Activated CD4-positive, alpha-beta memory T cell treated with anti-CD3 and anti-CD28 coated beads, Interleukin-2, amount 10 ng/mL, durations not matched to agents 7 days and 5 days (primary cell): ENCODE measurements at regions not wholly inside any gene's neighbourhood (a gene's known extent, or its start where the extent isn't known, plus 50 kb on each side); places are given as distances from the start of the nearest gene placed in this dataset.

Source experiments
- CTCF ChIA-PET: fragments of 350-600 bp; sonication (Branson Sonifier 250); formaldehyde crosslinking; loops from one replicate; lab custom pipeline; 2021; ENCODE audit warnings: antibody characterized with exemption, inconsistent platforms; lab: Charles Lee
- POLR2A ChIA-PET: fragments of 350-600 bp; sonication (Branson Sonifier 250); formaldehyde crosslinking; loops from one replicate; lab custom pipeline; 2021; ENCODE audit warnings: antibody characterized with exemption; lab: Charles Lee
- DNase-seq: peaks from one replicate; pipeline ENCODE4 v3.0.0-alpha.2; 2020
- H3K27ac Mint-ChIP-seq: one replicate; pipeline ENCODE4 v1.8.0; 2021; ENCODE audit warnings: mild to moderate bottlenecking, mixed read lengths
- H3K27me3 Mint-ChIP-seq: one replicate; pipeline ENCODE4 v1.8.0; 2021; ENCODE audit warnings: mixed read lengths
- H3K36me3 Mint-ChIP-seq: one replicate; pipeline ENCODE4 v1.8.0; 2021; ENCODE audit warnings: low read depth, mixed read lengths
- H3K4me1 Mint-ChIP-seq: one replicate; pipeline ENCODE4 v1.8.0; 2021; ENCODE audit warnings: mixed read lengths
- H3K4me3 Mint-ChIP-seq: one replicate; pipeline ENCODE4 v1.8.0; 2021; ENCODE audit warnings: mild to moderate bottlenecking, mixed read lengths
- H3K9me3 Mint-ChIP-seq: one replicate; pipeline ENCODE4 v1.8.0; 2021; ENCODE audit warnings: mixed read lengths

GRCh38 chr1:163799190-163799805 lies 477.5 kb downstream of the NUF2 start:
- no peak overlapping the region for H3K4me3 Mint-ChIP-seq
- no peak for DNase-seq
- H3K27me3 Mint-ChIP-seq: no peaks in the 10 kb centered on the region
- H3K4me1 Mint-ChIP-seq: no peaks in the 10 kb centered on the region
- H3K27ac Mint-ChIP-seq: no peak overlapping the region
- CTCF ChIA-PET: no interaction called here
- no peaks in the 10 kb centered on the region for H3K36me3 Mint-ChIP-seq
- POLR2A ChIA-PET: no interaction called here
- H3K9me3 Mint-ChIP-seq: peaks cover 2% of the 10 kb centered on the region

- ChIA-PET CTCF (no interaction called here), POLR2A (no interaction called here)
- H3K4me1 Mint-ChIP-seq: no peaks in the 10 kb centered on the region
- no peak overlapping the region for H3K4me3 Mint-ChIP-seq
- no peaks in the 10 kb centered on the region for H3K36me3 Mint-ChIP-seq
- no peak overlapping the region for H3K27ac Mint-ChIP-seq
- no peaks in the 10 kb centered on the region for H3K27me3 Mint-ChIP-seq
- H3K9me3 Mint-ChIP-seq: peaks cover 2% of the 10 kb centered on the region
- DNase-seq: no peak
Measured at GRCh38 chr1:163807331-163808049, 485.7 kb downstream of the NUF2 start.

- H3K27me3 Mint-ChIP-seq: no peaks in the 10 kb centered on the region
- no peak overlapping the region for H3K27ac Mint-ChIP-seq
- no peaks in the 10 kb centered on the region for H3K4me1 Mint-ChIP-seq
- CTCF ChIA-PET: no interaction called here
- no peaks in the 10 kb centered on the region for H3K36me3 Mint-ChIP-seq
- no peak for DNase-seq
- peaks cover 5% of the 10 kb centered on the region for H3K9me3 Mint-ChIP-seq
- no peak overlapping the region for H3K4me3 Mint-ChIP-seq
- POLR2A ChIA-PET: no interaction called here
Measured at GRCh38 chr1:163813251-163813650, 491.5 kb downstream of the NUF2 start.

GRCh38 chr1:163820226-163820625 lies 498.5 kb downstream of the NUF2 start:
- POLR2A ChIA-PET: no interaction called here

GRCh38 chr1:163820766-163821165 lies 499.0 kb downstream of the NUF2 start:
- POLR2A ChIA-PET: no interaction called here
- Mint-ChIP-seq H3K27ac (no peak overlapping the region), H3K36me3 (no peaks in the 10 kb centered on the region), H3K4me3 (no peak overlapping the region), H3K4me1 (no peaks in the 10 kb centered on the region), H3K27me3 (no peaks in the 10 kb centered on the region), H3K9me3 (peaks cover 2% of the 10 kb centered on the region)
- CTCF ChIA-PET: no interaction called here
- no peak for DNase-seq

More at GRCh38 chr1:163820226-163820625, 498.5 kb downstream of the NUF2 start:
- DNase-seq: no peak
- CTCF ChIA-PET: no interaction called here
- H3K4me1 Mint-ChIP-seq: no peaks in the 10 kb centered on the region
- no peak overlapping the region for H3K27ac Mint-ChIP-seq
- peaks cover 2% of the 10 kb centered on the region for H3K9me3 Mint-ChIP-seq
- no peaks in the 10 kb centered on the region for H3K27me3 Mint-ChIP-seq
- no peak overlapping the region for H3K4me3 Mint-ChIP-seq
- no peaks in the 10 kb centered on the region for H3K36me3 Mint-ChIP-seq

GRCh38 chr1:163821679-163822078 lies 499.9 kb downstream of the NUF2 start:
- ChIA-PET CTCF (no interaction called here), POLR2A (no interaction called here)
- Mint-ChIP-seq H3K4me3 (no peak overlapping the region), H3K9me3 (peaks cover 2% of the 10 kb centered on the region), H3K4me1 (no peaks in the 10 kb centered on the region), H3K36me3 (no peaks in the 10 kb centered on the region), H3K27me3 (no peaks in the 10 kb centered on the region), H3K27ac (no peak overlapping the region)
- DNase-seq: no peak

- Mint-ChIP-seq H3K27ac (no peak overlapping the region), H3K9me3 (peaks cover 2% of the 10 kb centered on the region), H3K36me3 (no peaks in the 10 kb centered on the region), H3K27me3 (no peaks in the 10 kb centered on the region), H3K4me3 (no peak overlapping the region), H3K4me1 (no peaks in the 10 kb centered on the region)
- POLR2A ChIA-PET: no interaction called here
- CTCF ChIA-PET: no interaction called here
- no peak for DNase-seq
Measured at GRCh38 chr1:163823017-163823416, 501.3 kb downstream of the NUF2 start.

- Mint-ChIP-seq H3K4me1 (no peaks in the 10 kb centered on the region), H3K4me3 (no peak overlapping the region), H3K27me3 (no peaks in the 10 kb centered on the region), H3K36me3 (no peaks in the 10 kb centered on the region), H3K27ac (no peak overlapping the region), H3K9me3 (peaks cover 5% of the 10 kb centered on the region)
- no peak for DNase-seq
- ChIA-PET POLR2A (no interaction called here), CTCF (no interaction called here)
Measured at GRCh38 chr1:163824006-163824405, 502.3 kb downstream of the NUF2 start.

GRCh38 chr1:163824490-163824889 lies 502.7 kb downstream of the NUF2 start:
- CTCF ChIA-PET: no interaction called here
- POLR2A ChIA-PET: no interaction called here
- H3K36me3 Mint-ChIP-seq: no peaks in the 10 kb centered on the region
- DNase-seq: no peak
- H3K4me1 Mint-ChIP-seq: no peaks in the 10 kb centered on the region
- no peaks in the 10 kb centered on the region for H3K27me3 Mint-ChIP-seq
- H3K4me3 Mint-ChIP-seq: no peak overlapping the region
- no peak overlapping the region for H3K27ac Mint-ChIP-seq
- H3K9me3 Mint-ChIP-seq: peaks cover 5% of the 10 kb centered on the region

- no peak overlapping the region for H3K27ac Mint-ChIP-seq
- no peak overlapping the region for H3K4me3 Mint-ChIP-seq
- ChIA-PET POLR2A (no interaction called here), CTCF (no interaction called here)
- no peak for DNase-seq
- peaks cover 5% of the 10 kb centered on the region for H3K9me3 Mint-ChIP-seq
- no peaks in the 10 kb centered on the region for H3K27me3 Mint-ChIP-seq
- H3K4me1 Mint-ChIP-seq: no peaks in the 10 kb centered on the region
- H3K36me3 Mint-ChIP-seq: no peaks in the 10 kb centered on the region
Measured at GRCh38 chr1:163826500-163826899, 504.7 kb downstream of the NUF2 start.

- peaks cover 4% of the 10 kb centered on the region for H3K9me3 Mint-ChIP-seq
- DNase-seq: no peak
- H3K36me3 Mint-ChIP-seq: no peaks in the 10 kb centered on the region
- no peaks in the 10 kb centered on the region for H3K4me1 Mint-ChIP-seq
- H3K4me3 Mint-ChIP-seq: no peak overlapping the region
- ChIA-PET POLR2A (no interaction called here), CTCF (no interaction called here)
- no peak overlapping the region for H3K27ac Mint-ChIP-seq
- H3K27me3 Mint-ChIP-seq: no peaks in the 10 kb centered on the region
Measured at GRCh38 chr1:163834778-163835177, 513.0 kb downstream of the NUF2 start.

GRCh38 chr1:163836481-163836880 lies 514.7 kb downstream of the NUF2 start:
- CTCF ChIA-PET: no interaction called here

GRCh38 chr1:163837206-163837605 lies 515.5 kb downstream of the NUF2 start:
- no peak for DNase-seq
- Mint-ChIP-seq H3K9me3 (peaks cover 4% of the 10 kb centered on the region), H3K27ac (no peak overlapping the region), H3K4me1 (no peaks in the 10 kb centered on the region), H3K36me3 (no peaks in the 10 kb centered on the region), H3K27me3 (no peaks in the 10 kb centered on the region), H3K4me3 (no peak overlapping the region)
- ChIA-PET POLR2A (no interaction called here), CTCF (no interaction called here)

More at GRCh38 chr1:163836481-163836880, 514.7 kb downstream of the NUF2 start:
- Mint-ChIP-seq H3K27me3 (no peaks in the 10 kb centered on the region), H3K27ac (no peak overlapping the region), H3K36me3 (no peaks in the 10 kb centered on the region), H3K4me1 (no peaks in the 10 kb centered on the region), H3K9me3 (peaks cover 4% of the 10 kb centered on the region), H3K4me3 (no peak overlapping the region)
- POLR2A ChIA-PET: no interaction called here
- no peak for DNase-seq

GRCh38 chr1:163842571-163842970 lies 520.8 kb downstream of the NUF2 start:
- H3K27ac Mint-ChIP-seq: no peak overlapping the region
- no peak for DNase-seq
- H3K4me1 Mint-ChIP-seq: no peaks in the 10 kb centered on the region
- no peaks in the 10 kb centered on the region for H3K36me3 Mint-ChIP-seq
- CTCF ChIA-PET: no interaction called here
- peaks cover 4% of the 10 kb centered on the region for H3K9me3 Mint-ChIP-seq
- POLR2A ChIA-PET: no interaction called here
- H3K27me3 Mint-ChIP-seq: no peaks in the 10 kb centered on the region
- no peak overlapping the region for H3K4me3 Mint-ChIP-seq
